HG02884 (cell line): ENCODE measurements at regions not wholly inside any gene's neighbourhood (a gene's known extent, or its start where the extent isn't known, plus 50 kb on each side); places are given as distances from the start of the nearest gene placed in this dataset.
"Not testable (repeated sequence)": the region's sequence is repeated elsewhere in the genome, so short reads cannot be mapped to it uniquely, and the experiment has no call there.

Source experiments
- ATAC-seq: cut with Tn5 transposase; IDR thresholded peaks from one replicate; pipeline ENCODE4 v1.9.1; 2021; ENCODE audit warnings: mild to moderate bottlenecking, moderate library complexity; ENCODE audit not compliant: unreplicated experiment

DNA sequence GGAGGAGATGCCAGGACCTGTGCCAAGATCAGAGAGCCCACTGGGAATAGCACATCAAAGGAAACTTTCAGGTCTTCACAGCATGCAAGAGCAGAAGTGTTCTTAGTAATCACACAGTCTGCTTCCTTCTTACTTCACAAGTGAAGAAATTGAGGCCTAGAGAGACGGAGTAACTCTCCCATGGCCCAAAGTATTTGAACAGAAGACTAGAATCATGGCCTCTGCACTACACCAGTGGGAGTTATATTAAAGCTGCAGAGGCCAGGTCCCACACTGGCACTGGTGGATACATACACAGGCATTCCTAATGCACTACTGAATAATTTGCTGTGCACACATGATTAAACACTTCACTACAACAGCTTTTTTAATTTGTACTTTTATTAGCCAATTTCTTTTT lies 107.6 kb upstream of the RMP24 start:
- ATAC-seq: no peak

DNA sequence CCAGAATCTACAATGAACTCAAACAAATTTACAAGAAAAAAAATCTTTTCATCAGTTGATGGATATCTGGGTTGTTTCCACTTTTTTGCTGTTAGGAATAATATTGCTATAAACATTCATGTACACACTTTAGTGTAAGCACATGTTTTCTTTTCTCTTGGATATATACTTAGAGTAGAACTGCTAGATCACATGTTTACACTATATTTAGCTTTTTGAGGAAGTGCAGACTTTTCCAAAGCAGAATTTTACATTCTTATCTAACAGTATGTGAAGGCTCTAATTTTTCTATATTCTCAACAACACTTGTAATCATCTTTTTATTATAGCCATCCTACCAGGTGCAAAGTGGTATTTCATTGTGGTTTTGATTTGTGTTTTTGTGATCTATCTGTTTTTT lies 103.6 kb upstream of the RMP24 start:
- no peak for ATAC-seq

DNA sequence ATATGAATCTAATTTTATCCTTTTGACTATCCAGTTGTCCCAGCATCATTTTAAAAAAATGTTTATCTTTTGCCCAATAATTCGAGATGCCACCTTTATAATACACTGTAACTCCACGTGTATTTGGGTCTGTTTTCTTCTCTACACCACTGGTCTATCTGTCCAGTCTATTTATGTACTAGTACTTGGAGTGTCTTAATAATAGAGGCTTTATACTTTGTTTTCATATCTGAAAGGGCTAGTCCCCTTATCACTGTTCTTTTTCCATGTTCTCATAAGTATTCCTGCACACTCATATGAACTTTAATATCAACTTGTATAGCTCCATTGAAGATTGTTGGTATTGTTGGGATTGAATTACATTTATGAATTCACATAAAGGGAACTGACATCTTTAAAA lies 101.1 kb upstream of the RMP24 start:
- no peak for ATAC-seq

DNA sequence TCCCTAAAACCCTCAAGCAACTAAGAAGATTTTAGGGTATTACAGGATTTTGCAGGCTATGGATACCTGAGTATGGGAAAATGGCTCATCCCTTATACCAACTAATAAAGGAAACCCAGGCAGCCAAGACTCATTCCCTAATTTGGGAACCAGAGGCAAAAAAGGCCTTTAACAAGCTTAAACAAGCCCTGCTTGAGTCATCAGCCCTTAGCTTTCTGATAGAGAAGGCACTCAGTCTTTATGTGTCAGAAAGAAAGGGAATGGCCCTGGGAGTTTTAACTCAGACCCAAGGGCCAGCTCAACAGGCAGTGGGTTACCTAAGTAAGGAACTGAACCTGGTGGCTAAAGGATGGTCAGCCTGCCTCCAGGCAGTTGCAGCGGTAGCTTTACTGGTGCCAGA lies 96.9 kb upstream of the RMP24 start:
- ATAC-seq: no peak

DNA sequence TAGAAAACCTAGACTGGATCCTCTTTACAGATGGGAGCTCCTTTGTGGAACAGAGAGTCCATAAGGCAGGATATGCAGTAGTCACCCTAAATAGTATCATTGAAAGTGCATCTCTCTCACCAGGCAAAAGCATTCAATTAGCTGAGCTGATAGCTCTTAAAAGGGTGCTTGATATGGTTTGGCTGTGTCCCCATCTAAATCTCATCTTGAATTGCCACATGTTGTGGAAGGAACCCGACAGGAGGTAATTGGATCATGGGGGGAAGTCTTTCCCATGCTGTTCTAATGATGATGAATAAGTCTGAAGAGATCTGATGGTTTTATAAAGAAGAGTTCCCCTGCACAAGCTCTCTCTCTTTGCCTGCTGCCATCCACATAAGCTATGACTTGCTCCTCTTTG lies 96.2 kb upstream of the RMP24 start:
- ATAC-seq: no peak

DNA sequence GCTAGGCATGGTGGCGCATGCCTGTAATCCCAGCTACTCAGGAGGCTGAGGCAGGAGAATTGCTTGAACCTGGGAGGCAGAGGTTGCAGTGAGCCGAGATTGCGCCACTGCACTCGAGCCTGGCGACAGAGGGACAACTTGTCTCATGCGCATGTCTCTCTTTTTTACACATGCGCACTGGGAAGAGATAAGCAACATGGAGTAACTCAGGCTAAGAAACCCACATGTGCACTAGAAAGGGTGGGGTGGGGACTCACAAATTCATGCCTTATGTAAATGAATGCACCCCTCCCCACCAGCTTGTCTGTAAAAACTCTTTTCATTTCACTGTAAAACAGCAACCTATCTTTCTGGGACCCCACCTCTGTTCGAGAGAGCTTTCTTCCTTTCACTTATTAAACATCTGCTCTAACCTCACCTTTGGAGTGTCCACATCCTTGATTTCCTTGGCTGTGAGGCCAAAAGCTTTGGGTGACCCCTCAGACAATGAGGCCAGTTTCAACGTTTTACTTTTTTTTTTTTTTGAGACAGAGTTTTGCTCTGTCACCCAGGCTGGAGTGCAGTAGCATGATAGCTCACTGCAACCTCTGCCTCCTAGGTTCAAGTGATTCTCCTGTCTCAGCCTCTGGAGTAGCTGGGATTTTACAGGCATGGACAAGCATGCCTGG lies 91.6 kb upstream of the RMP24 start:
- no peak for ATAC-seq

DNA sequence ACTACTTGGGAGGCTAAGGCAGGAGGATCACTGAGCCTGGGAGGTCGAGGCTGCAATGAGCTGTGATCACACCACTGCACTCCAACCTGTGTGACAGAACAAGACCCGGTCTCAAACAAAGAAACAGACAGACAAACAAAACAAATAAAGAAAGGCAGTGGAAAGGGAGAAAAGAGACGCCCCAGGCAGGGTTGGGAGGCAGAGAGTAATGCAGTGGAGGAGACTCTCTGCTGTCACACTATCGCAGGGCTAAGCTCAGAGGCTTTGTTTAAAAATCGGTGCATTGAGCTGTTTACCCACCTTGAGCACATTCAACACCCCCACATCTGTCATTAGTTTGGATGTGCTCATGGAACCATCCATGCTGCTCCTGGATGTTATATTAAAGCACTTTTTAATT lies 84.2 kb upstream of the RMP24 start:
- ATAC-seq: no peak

DNA sequence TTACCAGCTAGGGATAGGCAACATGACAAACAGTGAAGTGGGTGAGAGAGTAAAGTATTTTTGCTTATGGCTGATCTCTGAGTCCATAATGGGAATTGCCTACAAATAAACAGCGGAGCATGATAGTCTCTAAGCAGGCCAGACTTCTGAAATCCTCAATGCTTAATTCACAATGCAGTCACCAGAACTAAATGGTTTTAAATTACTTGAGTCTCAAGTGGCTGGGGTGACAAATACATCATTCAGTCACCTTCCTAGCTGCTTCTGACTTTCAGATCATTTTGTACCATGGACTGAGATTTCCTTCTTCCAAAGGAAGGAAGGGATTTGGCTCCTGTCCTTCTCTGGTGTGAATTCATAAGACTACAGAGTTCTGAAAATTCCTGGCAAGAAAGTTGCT lies 82.8 kb upstream of the RMP24 start:
- ATAC-seq: no peak

DNA sequence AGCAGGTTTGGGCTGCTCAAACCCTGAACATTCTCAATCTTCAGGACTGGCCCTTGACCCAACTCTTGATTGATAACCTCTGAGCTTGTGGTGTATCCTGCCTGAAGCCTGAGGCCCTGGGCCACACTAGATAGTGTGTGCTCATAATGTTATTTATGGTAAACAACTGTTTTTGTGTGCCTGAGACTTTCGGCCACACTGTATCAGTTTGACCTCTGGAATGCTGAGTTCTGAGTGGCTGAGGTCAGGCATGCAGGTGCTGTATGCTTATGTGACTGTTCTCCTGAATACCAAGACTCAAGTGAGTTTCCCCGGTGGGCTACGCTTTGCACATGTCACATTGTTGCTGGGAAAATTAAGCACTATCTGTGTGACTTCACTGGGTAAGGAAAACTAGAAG lies 82.2 kb upstream of the RMP24 start:
- no peak for ATAC-seq

DNA sequence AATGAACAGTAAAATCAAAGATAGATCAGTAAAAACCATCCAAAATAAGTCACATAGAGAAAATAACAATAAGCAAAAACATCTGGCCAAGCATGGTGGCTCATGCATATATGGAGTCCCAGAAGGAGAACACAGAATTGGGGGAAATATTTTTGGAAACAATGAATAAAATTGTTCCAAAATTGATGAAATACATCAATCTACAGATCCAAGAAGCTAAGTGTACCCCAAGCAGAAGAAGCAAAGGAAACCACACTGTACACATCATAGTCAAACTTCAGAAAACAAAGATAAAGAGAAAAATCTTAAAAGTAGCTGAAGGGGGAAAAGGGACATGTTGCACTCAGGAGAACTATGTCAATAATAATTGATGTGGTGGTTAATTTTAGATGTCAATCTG lies 80.4 kb upstream of the RMP24 start:
- ATAC-seq: no peak

DNA sequence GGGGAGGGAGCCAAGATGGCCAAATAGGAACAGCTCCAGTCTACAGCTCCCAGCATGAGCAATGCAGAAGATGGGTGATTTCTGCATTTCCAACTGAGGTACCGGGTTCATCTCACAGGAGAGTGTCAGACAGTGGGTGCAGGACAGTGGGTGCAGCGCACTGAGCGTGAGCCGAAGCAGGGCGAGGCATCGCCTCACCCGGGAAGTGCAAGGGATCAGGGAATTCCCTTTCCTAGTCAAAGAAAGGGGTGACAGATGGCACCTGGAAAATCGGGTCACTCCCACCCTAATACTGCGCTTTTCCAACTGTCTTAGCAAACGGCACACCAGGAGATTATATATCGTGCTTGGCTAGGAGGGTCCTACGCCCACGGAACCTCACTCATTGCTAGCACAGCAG lies 75.0 kb upstream of the RMP24 start:
- not testable (repeated sequence) for ATAC-seq

DNA sequence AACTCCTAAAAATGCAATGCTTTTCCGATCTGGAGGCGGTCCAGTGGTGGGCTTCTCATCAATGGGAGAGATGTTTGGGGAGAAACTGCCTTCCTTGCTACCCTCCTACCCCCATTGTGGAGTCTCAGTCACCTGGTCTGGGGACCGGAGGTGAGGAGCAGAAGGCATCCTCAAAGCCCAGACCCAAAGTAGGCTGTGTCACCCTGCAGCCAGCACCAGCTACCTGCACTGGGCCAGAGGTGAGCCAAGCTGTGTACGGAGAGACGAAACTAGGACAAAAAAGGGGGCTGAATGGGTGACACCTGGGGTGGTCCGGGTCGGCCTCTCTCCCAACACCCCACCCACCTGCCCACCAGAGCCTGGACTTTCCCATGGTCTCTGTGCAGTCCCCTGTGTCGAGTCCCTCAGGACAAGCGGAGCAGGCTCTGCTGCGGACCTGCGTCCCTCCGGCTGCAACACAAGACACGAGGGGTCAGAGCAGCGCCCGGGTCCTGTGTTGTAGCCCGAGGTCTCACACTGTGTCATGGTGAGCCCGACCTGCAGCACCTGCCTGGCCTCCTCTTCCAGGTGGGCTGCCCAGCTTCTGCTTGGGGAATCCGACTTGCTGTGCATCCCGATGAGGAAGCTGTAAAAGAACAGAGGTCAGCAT lies 68.0 kb upstream of the RMP24 start:
- no peak for ATAC-seq

DNA sequence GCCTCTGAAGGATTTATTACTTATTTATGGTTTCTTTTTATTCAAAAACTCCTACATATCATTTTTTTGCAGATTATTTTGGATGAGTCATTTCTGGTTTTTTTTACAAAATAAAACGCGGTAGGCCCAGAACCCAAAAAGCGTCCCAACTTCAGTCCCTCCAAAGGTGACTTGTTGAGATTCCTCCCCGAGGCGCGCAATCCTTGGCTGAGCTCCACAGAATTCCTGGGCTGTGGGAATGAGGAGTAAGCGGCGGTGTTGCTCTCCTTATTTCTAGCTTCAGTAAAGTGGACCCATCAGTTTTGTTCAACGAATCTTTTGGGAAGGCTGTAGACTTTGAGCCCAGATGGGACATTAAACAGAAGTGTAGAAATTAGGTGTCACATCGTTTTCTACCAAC lies 67.0 kb upstream of the RMP24 start:
- ATAC-seq: no peak

DNA sequence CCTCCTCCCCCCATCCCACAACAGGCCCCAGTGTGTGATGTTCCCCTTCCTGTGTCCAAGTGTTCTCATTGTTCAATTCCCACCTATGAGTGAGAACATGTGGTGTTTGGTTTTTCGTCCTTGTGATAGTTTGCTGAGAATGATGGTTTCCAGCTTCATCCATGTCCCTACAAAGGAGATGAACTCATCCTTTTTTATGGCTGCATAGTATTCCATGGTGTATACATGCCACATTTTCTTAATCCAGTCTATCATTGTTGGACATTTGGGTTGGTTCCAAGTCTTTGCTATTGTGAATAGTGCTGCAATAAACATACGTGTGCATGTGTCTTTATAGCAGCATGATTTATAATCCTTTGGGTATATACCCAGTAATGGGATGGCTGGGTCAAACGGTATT lies 66.2 kb upstream of the RMP24 start:
- not testable (repeated sequence) for ATAC-seq

DNA sequence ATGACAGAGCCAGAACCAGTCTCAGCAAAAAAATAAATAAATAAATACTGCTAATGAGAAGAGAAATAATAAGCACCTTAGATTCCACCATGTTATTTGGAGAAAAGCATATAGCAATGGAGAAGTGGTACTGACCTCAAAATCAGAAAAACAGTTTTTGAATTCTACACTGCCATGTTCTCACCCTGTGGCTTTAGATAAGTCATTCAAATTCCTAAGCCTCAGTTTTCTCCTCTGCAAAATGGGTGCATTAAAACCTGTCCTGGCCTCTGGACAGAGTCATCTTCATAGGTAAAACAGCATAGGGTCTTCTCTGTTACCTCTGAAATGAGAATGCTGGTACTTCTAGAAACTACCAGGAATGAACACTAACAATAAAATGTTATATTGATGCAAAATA lies 62.2 kb upstream of the RMP24 start:
- ATAC-seq: no peak

DNA sequence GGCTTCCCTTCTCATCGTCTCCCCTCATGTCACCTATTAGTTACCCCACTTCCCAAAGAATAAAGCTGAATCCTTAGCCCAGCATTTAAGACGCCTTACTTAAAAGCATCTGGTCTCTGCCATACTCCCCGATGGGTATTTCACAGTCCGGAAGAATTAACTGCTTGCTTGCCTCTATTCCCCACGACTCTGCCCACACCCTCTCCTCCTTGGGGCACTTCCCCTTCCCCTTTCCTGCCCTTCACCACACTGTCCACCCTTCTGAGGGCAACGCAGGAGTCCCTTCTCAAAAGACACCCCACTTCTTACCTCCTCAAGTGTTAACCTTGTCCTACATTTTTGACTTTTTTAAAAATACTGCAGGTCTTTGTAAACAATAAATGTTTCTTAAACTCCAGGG lies 60.1 kb upstream of the RMP24 start:
- no peak for ATAC-seq

DNA sequence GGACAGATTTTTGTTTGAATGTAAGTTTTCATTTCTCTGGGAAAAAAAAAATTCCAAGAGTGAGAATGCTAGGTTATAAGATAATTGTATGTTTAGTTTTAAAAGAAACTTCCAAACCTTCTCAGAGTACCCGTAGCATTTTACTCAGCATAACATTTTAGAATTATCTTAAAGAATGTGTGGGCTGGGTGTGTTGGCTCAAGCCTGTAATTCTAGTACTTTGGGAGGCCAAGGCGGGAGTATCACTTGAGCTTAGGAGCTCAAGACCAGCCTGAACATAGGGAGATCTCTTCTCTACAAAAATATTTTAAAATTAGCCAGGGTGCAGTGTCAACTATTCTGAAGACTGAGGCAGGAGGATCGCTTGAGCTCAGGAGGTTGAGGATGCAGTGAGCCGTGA lies 57.4 kb upstream of the RMP24 start:
- no peak for ATAC-seq

DNA sequence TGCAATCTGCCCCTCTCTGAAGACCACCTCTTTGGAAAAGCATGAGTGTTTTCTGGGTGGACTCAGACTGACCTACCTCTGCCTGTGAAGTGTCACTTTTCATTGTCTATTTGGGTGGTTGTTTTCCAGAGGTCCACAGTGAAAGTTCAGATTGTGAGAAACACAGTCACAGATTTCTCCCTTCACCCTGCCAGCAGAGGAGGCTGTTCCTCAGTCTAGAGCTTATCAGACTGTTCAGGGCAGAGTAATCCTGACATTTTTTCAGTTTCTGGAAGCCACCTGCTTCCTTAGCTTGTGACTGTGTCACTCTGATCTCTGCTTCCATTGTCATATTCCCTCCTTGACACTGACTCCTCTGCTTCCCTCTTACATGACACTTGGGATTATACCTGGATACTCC lies 55.4 kb upstream of the RMP24 start:
- ATAC-seq: no peak

DNA sequence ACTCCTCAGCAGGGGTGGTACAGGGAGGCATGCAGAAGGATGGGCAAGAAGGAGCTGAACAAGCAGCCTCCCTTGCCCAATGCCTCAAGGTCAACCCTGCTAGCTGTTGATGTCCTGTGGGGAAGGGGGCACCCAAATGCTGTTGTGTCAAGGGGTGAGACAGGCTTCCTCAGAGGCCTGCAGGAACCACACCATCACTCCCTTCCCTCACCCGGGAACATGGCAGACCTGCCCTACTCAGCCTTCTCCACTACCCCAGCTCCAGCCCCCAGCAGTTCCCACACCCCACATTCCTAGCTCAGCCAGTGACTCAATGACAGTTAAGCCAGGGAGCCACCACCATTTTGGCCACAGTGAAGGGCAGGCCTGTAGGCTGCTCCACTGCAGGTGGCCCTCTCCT lies 53.9 kb upstream of the RMP24 start:
- ATAC-seq: no peak

DNA sequence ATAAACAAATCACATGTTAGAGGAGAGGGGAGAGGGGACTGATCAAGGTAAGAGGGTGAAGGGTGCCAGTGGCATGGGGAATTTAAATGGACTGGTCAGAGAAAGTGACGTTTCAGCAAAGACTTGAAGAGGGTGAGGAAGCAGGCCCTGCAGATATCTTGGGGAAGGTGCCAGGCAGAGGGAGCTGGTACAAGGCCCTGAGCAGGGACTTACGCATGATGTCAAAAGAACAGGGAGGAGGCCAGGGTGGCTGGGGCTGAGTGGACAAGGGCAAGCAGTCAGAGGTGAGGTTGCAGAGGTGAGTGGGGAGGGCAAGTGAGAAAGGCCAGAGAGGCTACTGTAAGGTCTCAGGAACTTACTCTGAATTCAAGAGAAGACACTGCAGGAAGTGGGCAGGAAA lies 53.3 kb upstream of the RMP24 start:
- no peak for ATAC-seq

DNA sequence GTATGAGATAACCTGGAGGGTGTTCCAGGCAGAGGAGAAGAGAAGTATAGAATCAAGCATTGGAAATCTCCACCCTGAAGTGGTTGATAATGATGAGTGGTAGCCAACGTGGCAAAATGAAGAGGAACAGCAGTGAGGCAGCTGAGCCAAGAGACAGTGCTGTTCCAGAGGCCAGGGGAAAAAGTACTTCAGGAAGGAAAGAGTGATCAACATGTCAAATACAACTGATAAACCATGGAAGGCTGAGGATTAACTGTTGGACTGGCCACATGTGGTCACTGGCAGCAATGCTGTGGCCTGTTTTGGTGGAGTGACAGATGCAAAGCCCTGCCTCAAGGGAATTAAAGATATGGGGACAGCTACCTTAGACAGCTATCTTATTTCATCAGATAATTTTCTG lies 51.9 kb upstream of the RMP24 start:
- no peak for ATAC-seq
